Esophagus squamous epithelium (tissue), 4 donors: ENCODE measurements at regions not wholly inside any gene's neighbourhood (a gene's known extent, or its start where the extent isn't known, plus 50 kb on each side); places are given as distances from the start of the nearest gene placed in this dataset.

Source experiments
- POLR2A ChIP-seq, 4 donors: fragments of 450-650 bp; IDR thresholded peaks; one replicate each; pipeline ENCODE4 v1.6.1; 2017; ENCODE audit warnings: antibody characterized with exemption in 4 of 4, mild to moderate bottlenecking in 4 of 4, moderate library complexity in 3 of 4
- TF ChIP-seq, protein P1 (sequence below), 6 experiments: fragments of 450-650 bp in 4 of 6; fragments of 200-600 bp in 2 of 6; sonication (generic) in 2 of 6; IDR thresholded peaks; one replicate each; pipeline ENCODE4 v1.5.1; 2016 to 2019; ENCODE audit warnings: antibody characterized with exemption in 6 of 6, mild to moderate bottlenecking in 4 of 6, moderate library complexity in 4 of 6

DNA sequence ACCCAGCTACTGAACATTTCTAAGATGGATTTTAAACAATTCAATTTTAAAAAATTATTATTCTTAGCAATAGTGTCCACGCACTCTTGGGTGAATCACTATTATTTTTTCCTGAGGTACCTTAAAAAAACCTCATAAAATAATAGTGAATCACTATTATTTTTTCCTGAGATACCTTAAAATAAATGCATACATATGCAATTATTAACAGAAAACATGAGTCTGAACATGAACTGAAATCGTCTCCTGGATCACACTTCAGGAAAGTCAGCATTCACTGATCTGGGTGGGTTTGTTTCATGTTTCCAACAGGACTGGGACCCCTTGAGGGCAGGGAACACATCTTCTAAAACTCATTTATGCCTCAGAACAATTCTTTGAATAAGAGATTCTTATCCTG, 63.1 kb upstream of the IFNLR1 start:
- TF ChIP-seq, protein P1, sequence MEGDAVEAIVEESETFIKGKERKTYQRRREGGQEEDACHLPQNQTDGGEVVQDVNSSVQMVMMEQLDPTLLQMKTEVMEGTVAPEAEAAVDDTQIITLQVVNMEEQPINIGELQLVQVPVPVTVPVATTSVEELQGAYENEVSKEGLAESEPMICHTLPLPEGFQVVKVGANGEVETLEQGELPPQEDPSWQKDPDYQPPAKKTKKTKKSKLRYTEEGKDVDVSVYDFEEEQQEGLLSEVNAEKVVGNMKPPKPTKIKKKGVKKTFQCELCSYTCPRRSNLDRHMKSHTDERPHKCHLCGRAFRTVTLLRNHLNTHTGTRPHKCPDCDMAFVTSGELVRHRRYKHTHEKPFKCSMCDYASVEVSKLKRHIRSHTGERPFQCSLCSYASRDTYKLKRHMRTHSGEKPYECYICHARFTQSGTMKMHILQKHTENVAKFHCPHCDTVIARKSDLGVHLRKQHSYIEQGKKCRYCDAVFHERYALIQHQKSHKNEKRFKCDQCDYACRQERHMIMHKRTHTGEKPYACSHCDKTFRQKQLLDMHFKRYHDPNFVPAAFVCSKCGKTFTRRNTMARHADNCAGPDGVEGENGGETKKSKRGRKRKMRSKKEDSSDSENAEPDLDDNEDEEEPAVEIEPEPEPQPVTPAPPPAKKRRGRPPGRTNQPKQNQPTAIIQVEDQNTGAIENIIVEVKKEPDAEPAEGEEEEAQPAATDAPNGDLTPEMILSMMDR (IDR thresholded peaks at IDR 0.05), result no peak
- TF ChIP-seq POLR2A (IDR thresholded peaks at IDR 0.05), result no peak
